Activated CD4-positive, alpha-beta T cell treated with anti-CD3 and anti-CD28 coated beads for 36 hours (primary cell): ENCODE measurements at regions not wholly inside any gene's neighbourhood (a gene's known extent, or its start where the extent isn't known, plus 50 kb on each side); places are given as distances from the start of the nearest gene placed in this dataset.
"Not testable (repeated sequence)": the region's sequence is repeated elsewhere in the genome, so short reads cannot be mapped to it uniquely, and the experiment has no call there.

Experiments used
- ATAC-seq: fragments of 200-7000 bp; cut with Tn5 transposase; one replicate; pipeline ENCODE4 v1.10.0; 2021; ENCODE audit warnings: mild to moderate bottlenecking, moderate library complexity
- CTCF ChIA-PET: fragments of 350-600 bp; sonication (Branson Sonifier 250); formaldehyde crosslinking; loops from one replicate; lab custom pipeline; 2021; ENCODE audit warnings: antibody characterized with exemption; lab: Charles Lee
- POLR2A ChIA-PET: fragments of 350-600 bp; sonication (Branson Sonifier 250); formaldehyde crosslinking; loops from one replicate; lab custom pipeline; 2021; ENCODE audit warnings: antibody characterized with exemption, inconsistent platforms; lab: Charles Lee
- DNase-seq: peaks from one replicate; pipeline ENCODE4 v3.0.0-alpha.2; 2020
- H3K27ac Mint-ChIP-seq: one replicate; pipeline ENCODE4 v1.8.0; 2021; ENCODE audit warnings: mixed read lengths
- H3K27me3 Mint-ChIP-seq: one replicate; pipeline ENCODE4 v1.8.0; 2021; ENCODE audit warnings: mixed read lengths
- H3K36me3 Mint-ChIP-seq: one replicate; pipeline ENCODE4 v1.8.0; 2021; ENCODE audit warnings: low read depth, mixed read lengths
- H3K4me1 Mint-ChIP-seq: one replicate; pipeline ENCODE4 v1.8.0; 2021; ENCODE audit warnings: mixed read lengths
- H3K4me3 Mint-ChIP-seq: one replicate; pipeline ENCODE4 v1.8.0; 2021; ENCODE audit warnings: mild to moderate bottlenecking, moderate library complexity, mixed read lengths
- H3K9me3 Mint-ChIP-seq: one replicate; pipeline ENCODE4 v1.8.0; 2021; ENCODE audit warnings: low read depth, mixed read lengths
- intact Hi-C, 2 experiments: fragments of 100-400 bp; cut with DNase I in 1 of 2; cut with micrococcal nuclease in 1 of 2; formaldehyde crosslinking; loops; one replicate each; pipeline versions ENCODE4 v1.14.2 to v1.15.1; 2022 to 2024; cut with DNase I, micrococcal nuclease

GRCh38 chr6:100295172-100295571 is 169.5 kb downstream of the SIM1 start:
- intact Hi-C loops, DNase-seq, H3K4me1 Mint-ChIP-seq, ATAC-seq, CTCF ChIA-PET, H3K27me3 Mint-ChIP-seq, H3K4me3 Mint-ChIP-seq, H3K27ac Mint-ChIP-seq, H3K9me3 Mint-ChIP-seq, H3K36me3 Mint-ChIP-seq, POLR2A ChIA-PET: not testable (repeated sequence)

GRCh38 chr6:100289285-100289684 is 175.4 kb downstream of the SIM1 start:
- DNase-seq (no peak), ATAC-seq (no peak)
- POLR2A ChIA-PET: no interaction called here
- H3K9me3 Mint-ChIP-seq: no peaks in the 10 kb centered on the region
- no peaks in the 10 kb centered on the region for H3K27me3 Mint-ChIP-seq
- no peaks in the 10 kb centered on the region for H3K4me1 Mint-ChIP-seq
- no peak overlapping the region for H3K27ac Mint-ChIP-seq
- no peaks in the 10 kb centered on the region for H3K36me3 Mint-ChIP-seq
- intact Hi-C loops: no loop called here
- H3K4me3 Mint-ChIP-seq: no peak overlapping the region
- CTCF ChIA-PET: interaction anchor here (1.2 kb wide), 1 partner anchor 8 kb away, joined by 3 read pairs; no protein-coding TSS in a partner anchor

- intact Hi-C loops: no loop called here
- ATAC-seq: no peak
- H3K36me3 Mint-ChIP-seq: no peaks in the 10 kb centered on the region
- H3K4me3 Mint-ChIP-seq: no peak overlapping the region
- no peak overlapping the region for H3K27ac Mint-ChIP-seq
- H3K27me3 Mint-ChIP-seq: no peaks in the 10 kb centered on the region
- no peaks in the 10 kb centered on the region for H3K4me1 Mint-ChIP-seq
- ChIA-PET CTCF (interaction anchor here (0.6 to 1.2 kb wide), 3 partner anchors 9 to 227 kb away, joined by 3 to 4 read pairs (median 3); no protein-coding TSS in a partner anchor), POLR2A (no interaction called here)
- DNase-seq: no peak
- no peaks in the 10 kb centered on the region for H3K9me3 Mint-ChIP-seq
Observed at GRCh38 chr6:100288311-100288710, 176.4 kb downstream of the SIM1 start.

GRCh38 chr6:100283285-100283684 is 181.4 kb downstream of the SIM1 start:
- ChIA-PET CTCF (interaction anchor here (1.1 kb wide), 1 partner anchor 10 kb away, joined by 4 read pairs; no protein-coding TSS in a partner anchor), POLR2A (no interaction called here)
- intact Hi-C loops: no loop called here
- no peaks in the 10 kb centered on the region for H3K27me3 Mint-ChIP-seq
- H3K36me3 Mint-ChIP-seq: no peaks in the 10 kb centered on the region
- no peak overlapping the region for H3K27ac Mint-ChIP-seq
- no peaks in the 10 kb centered on the region for H3K4me1 Mint-ChIP-seq
- no peaks in the 10 kb centered on the region for H3K9me3 Mint-ChIP-seq
- no peak overlapping the region for H3K4me3 Mint-ChIP-seq
- ATAC-seq: no peak
- no peak for DNase-seq

GRCh38 chr6:100281471-100281901 is 183.2 kb downstream of the SIM1 start:
- ChIA-PET CTCF (no interaction called here), POLR2A (no interaction called here)
- H3K27me3 Mint-ChIP-seq: peaks cover 2% of the 10 kb centered on the region

GRCh38 chr6:100276311-100277057 is 188.2 kb downstream of the SIM1 start:
- ChIA-PET CTCF (no interaction called here), POLR2A (no interaction called here)
- intact Hi-C loops: no loop called here
- Mint-ChIP-seq H3K4me3 (no peak overlapping the region), H3K4me1 (no peaks in the 10 kb centered on the region), H3K9me3 (no peaks in the 10 kb centered on the region), H3K36me3 (no peaks in the 10 kb centered on the region), H3K27me3 (peaks cover 2% of the 10 kb centered on the region), H3K27ac (no peak overlapping the region)
- ATAC-seq (no peak), DNase-seq (no peak)

More at GRCh38 chr6:100281471-100281901, 183.2 kb downstream of the SIM1 start:
- Mint-ChIP-seq H3K36me3 (no peaks in the 10 kb centered on the region), H3K4me1 (no peaks in the 10 kb centered on the region), H3K9me3 (no peaks in the 10 kb centered on the region), H3K27ac (no peak overlapping the region), H3K4me3 (no peak overlapping the region)
- ATAC-seq (no peak), DNase-seq (no peak)
- intact Hi-C loops: no loop called here

- peaks cover 2% of the 10 kb centered on the region for H3K27me3 Mint-ChIP-seq
- H3K27ac Mint-ChIP-seq: no peak overlapping the region
- no peaks in the 10 kb centered on the region for H3K9me3 Mint-ChIP-seq
- ChIA-PET POLR2A (no interaction called here), CTCF (no interaction called here)
- DNase-seq (no peak), ATAC-seq (no peak)
- H3K4me3 Mint-ChIP-seq: no peak overlapping the region
- H3K36me3 Mint-ChIP-seq: no peaks in the 10 kb centered on the region
- intact Hi-C loops: no loop called here
- H3K4me1 Mint-ChIP-seq: no peaks in the 10 kb centered on the region
Observed at GRCh38 chr6:100274147-100274546, 190.6 kb downstream of the SIM1 start.

GRCh38 chr6:100271625-100272024 is 193.1 kb downstream of the SIM1 start:
- Mint-ChIP-seq H3K4me3 (no peak overlapping the region), H3K27ac (no peak overlapping the region), H3K9me3 (no peaks in the 10 kb centered on the region), H3K4me1 (no peaks in the 10 kb centered on the region), H3K27me3 (peaks cover 2% of the 10 kb centered on the region), H3K36me3 (no peaks in the 10 kb centered on the region)
- intact Hi-C loops: no loop called here
- ATAC-seq (no peak), DNase-seq (no peak)
- CTCF ChIA-PET: no interaction called here
- POLR2A ChIA-PET: no interaction called here

- CTCF ChIA-PET: no interaction called here
- H3K27me3 Mint-ChIP-seq: no peaks in the 10 kb centered on the region
- H3K27ac Mint-ChIP-seq: no peak overlapping the region
- intact Hi-C loops: no loop called here
- no peaks in the 10 kb centered on the region for H3K9me3 Mint-ChIP-seq
- H3K4me1 Mint-ChIP-seq: no peaks in the 10 kb centered on the region
- no peak overlapping the region for H3K4me3 Mint-ChIP-seq
- no peak for DNase-seq
- ATAC-seq: no peak
- POLR2A ChIA-PET: no interaction called here
- no peaks in the 10 kb centered on the region for H3K36me3 Mint-ChIP-seq
Observed at GRCh38 chr6:100271202-100271601, 193.5 kb downstream of the SIM1 start.

- H3K36me3 Mint-ChIP-seq: no peaks in the 10 kb centered on the region
- H3K27ac Mint-ChIP-seq: no peak overlapping the region
- ATAC-seq (no peak), DNase-seq (no peak)
- ChIA-PET CTCF (no interaction called here), POLR2A (no interaction called here)
- no peaks in the 10 kb centered on the region for H3K4me1 Mint-ChIP-seq
- intact Hi-C loops: no loop called here
- H3K27me3 Mint-ChIP-seq: peaks cover 2% of the 10 kb centered on the region
- no peak overlapping the region for H3K4me3 Mint-ChIP-seq
- no peaks in the 10 kb centered on the region for H3K9me3 Mint-ChIP-seq
Observed at GRCh38 chr6:100269189-100269588, 195.5 kb downstream of the SIM1 start.

GRCh38 chr6:100268326-100268725 is 196.4 kb downstream of the SIM1 start:
- Mint-ChIP-seq H3K4me1 (no peaks in the 10 kb centered on the region), H3K4me3 (no peak overlapping the region), H3K36me3 (no peaks in the 10 kb centered on the region), H3K9me3 (no peaks in the 10 kb centered on the region), H3K27ac (no peak overlapping the region), H3K27me3 (peaks cover 2% of the 10 kb centered on the region)
- ATAC-seq (no peak), DNase-seq (no peak)
- intact Hi-C loops: no loop called here
- ChIA-PET POLR2A (no interaction called here), CTCF (no interaction called here)

GRCh38 chr6:100267721-100268123 is 197.0 kb downstream of the SIM1 start:
- no peaks in the 10 kb centered on the region for H3K4me1 Mint-ChIP-seq
- peaks cover 2% of the 10 kb centered on the region for H3K27me3 Mint-ChIP-seq
- ATAC-seq (no peak), DNase-seq (no peak)
- ChIA-PET CTCF (no interaction called here), POLR2A (no interaction called here)
- no peak overlapping the region for H3K4me3 Mint-ChIP-seq
- H3K9me3 Mint-ChIP-seq: no peaks in the 10 kb centered on the region
- H3K36me3 Mint-ChIP-seq: no peaks in the 10 kb centered on the region
- no peak overlapping the region for H3K27ac Mint-ChIP-seq
- intact Hi-C loops: no loop called here
